ENCODE measurements at regions not wholly inside any gene's neighbourhood (a gene's known extent, or its start where the extent isn't known, plus 50 kb on each side); places are given as distances from the start of the nearest gene placed in this dataset.

- no peak for TF ChIP-seq CTCF (IDR thresholded peaks at IDR 0.05; ENCODE audit: low read length)
- TF ChIP-seq EZH2 (IDR thresholded peaks at IDR 0.05; ENCODE audit: borderline replicate concordance, low read length), result no peak
Measured at GRCh38 chr5:147040856-147041255, 162.3 kb upstream of the PPP2R2B start.

All from OCI-LY1 (cell line).